Eye (tissue), 1 donor: ENCODE measurements at regions not wholly inside any gene's neighbourhood (a gene's known extent, or its start where the extent isn't known, plus 50 kb on each side); places are given as distances from the start of the nearest gene placed in this dataset.

ENCODE experiments used
- DNase-seq: peaks from one replicate; pipeline ENCODE4 v3.0.0-alpha.2; 2015

- no peak for DNase-seq
Measured at GRCh38 chr22:23000657-23001347, 69.5 kb upstream of the GNAZ start.

DNA sequence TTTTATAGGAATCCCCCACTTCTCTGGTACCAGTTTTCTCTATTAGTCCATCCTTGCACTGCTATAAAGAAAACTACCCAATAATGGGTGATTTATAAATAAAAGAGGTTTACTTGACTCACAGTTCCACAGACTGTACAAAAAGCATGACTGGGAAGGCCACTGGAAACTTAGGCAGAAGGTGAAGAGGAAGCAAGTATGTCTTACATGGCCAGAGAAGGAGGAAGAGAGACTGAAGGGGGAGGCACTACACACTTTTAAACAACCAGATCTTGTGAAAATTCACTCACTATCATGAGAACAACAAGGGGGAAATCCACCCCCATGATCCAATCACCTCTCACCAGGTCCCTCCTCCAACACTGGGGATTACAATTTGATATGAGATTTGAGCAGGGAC, 68.9 kb upstream of the GNAZ start:
- DNase-seq = no peak

GRCh38 chr22:23002612-23003180, 67.6 kb upstream of the GNAZ start:
- no peak for DNase-seq

- no peak for DNase-seq
Measured at GRCh38 chr22:23007823-23008222, 62.5 kb upstream of the GNAZ start.

GRCh38 chr22:23008896-23009295, 61.4 kb upstream of the GNAZ start:
- DNase-seq = no peak
